OCI-LY1 (cell line): ENCODE measurements at regions not wholly inside any gene's neighbourhood (a gene's known extent, or its start where the extent isn't known, plus 50 kb on each side); places are given as distances from the start of the nearest gene placed in this dataset.

Experiments used
- CTCF ChIP-seq: fragments of 200-600 bp; sonication (generic), shearing (Covaris generic); IDR thresholded peaks from 2 replicates; pipeline ENCODE4 v1.5.1; 2017; ENCODE audit warnings: mild to moderate bottlenecking, antibody characterized with exemption, low read length, moderate library complexity, mixed read lengths
- EZH2 ChIP-seq: fragments of 200-600 bp; sonication (generic), shearing (Covaris generic); IDR thresholded peaks from 2 replicates; pipeline ENCODE4 v1.8.0; 2017; ENCODE audit warnings: borderline replicate concordance, mixed run types, mild to moderate bottlenecking, antibody characterized with exemption, low read length, moderate library complexity, mixed read lengths

- TF ChIP-seq CTCF (no peak), EZH2 (no peak)
Observed at GRCh38 chr4:121464854-121465253, 84.0 kb upstream of the QRFPR start.
